MCF 10A (cell line): ENCODE measurements at regions not wholly inside any gene's neighbourhood (a gene's known extent, or its start where the extent isn't known, plus 50 kb on each side); places are given as distances from the start of the nearest gene placed in this dataset.

Experiments
- BruUV-seq: library from RNA; stranded (reverse); fragments of 400-500 nt; replicated peaks from 2 replicates; lab custom pipeline; 2021; lab: Mats Ljungman, UMichigan
- CTCF ChIA-PET: fragments of 300-600 bp; sonication (Branson Sonifier 250); formaldehyde crosslinking; extraction: SDS; loops from one replicate; lab custom pipeline; 2021; ENCODE audit warnings: antibody characterized with exemption, inconsistent platforms; lab: Yijun Ruan, JAX
- POLR2A ChIA-PET: fragments of 300-600, 350-650 bp; sonication (Branson Sonifier 250); formaldehyde crosslinking; extraction: SDS; loops from one replicate; lab custom pipeline; 2020; ENCODE audit warnings: antibody characterized with exemption, inconsistent platforms; lab: Yijun Ruan, JAX
- DNase-seq: peaks from one replicate; pipeline ENCODE4 v3.0.0-alpha.2; 2018; ENCODE audit not compliant: unreplicated experiment
- H3K27ac Mint-ChIP-seq: one replicate; pipeline ENCODE4 v1.8.0; 2022; ENCODE audit warnings: mild to moderate bottlenecking, low read depth, mixed read lengths; ENCODE audit not compliant: unreplicated experiment
- H3K27me3 Mint-ChIP-seq: one replicate; pipeline ENCODE4 v1.8.0; 2022; ENCODE audit warnings: mixed read lengths; ENCODE audit not compliant: insufficient read depth, unreplicated experiment
- H3K36me3 Mint-ChIP-seq: one replicate; pipeline ENCODE4 v1.8.0; 2022; ENCODE audit warnings: mild to moderate bottlenecking, moderate library complexity, mixed read lengths; ENCODE audit not compliant: insufficient read depth, unreplicated experiment
- H3K4me1 Mint-ChIP-seq: one replicate; pipeline ENCODE4 v1.8.0; 2022; ENCODE audit warnings: mixed read lengths; ENCODE audit not compliant: insufficient read depth, unreplicated experiment
- H3K4me3 Mint-ChIP-seq: one replicate; pipeline ENCODE4 v1.8.0; 2022; ENCODE audit warnings: mild to moderate bottlenecking, moderate library complexity, mixed read lengths; ENCODE audit not compliant: unreplicated experiment
- H3K9me3 Mint-ChIP-seq: one replicate; pipeline ENCODE4 v1.8.0; 2022; ENCODE audit warnings: mixed read lengths; ENCODE audit not compliant: unreplicated experiment
- CTCF ChIP-seq: fragments of 200-600 bp; IDR thresholded peaks from one replicate; pipeline ENCODE4 v1.8.0; 2022; ENCODE audit warnings: antibody characterized with exemption, mild to moderate bottlenecking; ENCODE audit not compliant: unreplicated experiment
- intact Hi-C: fragments of 100-400 bp; cut with micrococcal nuclease; formaldehyde crosslinking; loops from 2 replicates; pipeline ENCODE4 v1.14.1; 2022

GRCh38 chr12:19890024-19890423, 450.7 kb downstream of the AEBP2 start:
- TF ChIP-seq CTCF: no peak

GRCh38 chr12:19891936-19892591, 452.8 kb downstream of the AEBP2 start:
- Mint-ChIP-seq H3K4me1 (peaks cover 6% of the 10 kb centered on the region), H3K27ac (no peak overlapping the region), H3K27me3 (peaks cover 60% of the 10 kb centered on the region), H3K36me3 (no peaks in the 10 kb centered on the region), H3K9me3 (no peaks in the 10 kb centered on the region), H3K4me3 (no peak overlapping the region)
- DNase-seq: no peak
- BruUV-seq: no TSS peak
- POLR2A ChIA-PET: interaction anchor here (0.6 to 1.8 kb wide), 2 partner anchors 134 to 152 kb away, joined by 4 read pairs; no protein-coding TSS in a partner anchor
- intact Hi-C loops: no loop called here
- CTCF ChIA-PET: interaction anchor here (0.6 to 3.3 kb wide), 11 partner anchors 113 to 740 kb away, joined by 3 to 34 read pairs (median 5); no protein-coding TSS in a partner anchor
- no peak for TF ChIP-seq CTCF

More at GRCh38 chr12:19890024-19890423, 450.7 kb downstream of the AEBP2 start:
- no peak overlapping the region for H3K4me3 Mint-ChIP-seq
- peaks cover 40% of the 10 kb centered on the region for H3K27me3 Mint-ChIP-seq
- intact Hi-C loops: no loop called here
- CTCF ChIA-PET: no interaction called here
- H3K9me3 Mint-ChIP-seq: no peaks in the 10 kb centered on the region
- POLR2A ChIA-PET: no interaction called here
- peaks cover 6% of the 10 kb centered on the region for H3K4me1 Mint-ChIP-seq
- DNase-seq: no peak
- no peaks in the 10 kb centered on the region for H3K36me3 Mint-ChIP-seq
- no TSS peak for BruUV-seq
- no peak overlapping the region for H3K27ac Mint-ChIP-seq

GRCh38 chr12:19893514-19893913, 454.2 kb downstream of the AEBP2 start:
- CTCF ChIA-PET: interaction anchor here (0.6 to 3.3 kb wide), 16 partner anchors 10 to 707 kb away, joined by 3 to 34 read pairs (median 4); no protein-coding TSS in a partner anchor
- DNase-seq: peak; percentile 38

More at GRCh38 chr12:19893514-19893913, 454.2 kb downstream of the AEBP2 start:
- BruUV-seq: no TSS peak
- H3K4me3 Mint-ChIP-seq: no peak overlapping the region
- POLR2A ChIA-PET: interaction anchor here (0.7 to 1.8 kb wide), 2 partner anchors 136 to 489 kb away, joined by 3 to 4 read pairs; no protein-coding TSS in a partner anchor
- intact Hi-C loops: loop anchor here (1.0 kb wide), 2 partner anchors 136 to 154 kb away; no protein-coding TSS in a partner anchor
- no peak overlapping the region for H3K27ac Mint-ChIP-seq
- H3K36me3 Mint-ChIP-seq: no peaks in the 10 kb centered on the region
- TF ChIP-seq CTCF: peak; percentile 24
- H3K27me3 Mint-ChIP-seq: peaks cover 57% of the 10 kb centered on the region
- H3K9me3 Mint-ChIP-seq: no peaks in the 10 kb centered on the region
- peaks cover 6% of the 10 kb centered on the region for H3K4me1 Mint-ChIP-seq
